GM19238 (cell line): ENCODE measurements at regions not wholly inside any gene's neighbourhood (a gene's known extent, or its start where the extent isn't known, plus 50 kb on each side); places are given as distances from the start of the nearest gene placed in this dataset.

Experiments used
- DNase-seq: peaks from one replicate; pipeline ENCODE4 v3.0.0; 2011; ENCODE audit warnings: low spot score; ENCODE audit not compliant: insufficient read length

DNA sequence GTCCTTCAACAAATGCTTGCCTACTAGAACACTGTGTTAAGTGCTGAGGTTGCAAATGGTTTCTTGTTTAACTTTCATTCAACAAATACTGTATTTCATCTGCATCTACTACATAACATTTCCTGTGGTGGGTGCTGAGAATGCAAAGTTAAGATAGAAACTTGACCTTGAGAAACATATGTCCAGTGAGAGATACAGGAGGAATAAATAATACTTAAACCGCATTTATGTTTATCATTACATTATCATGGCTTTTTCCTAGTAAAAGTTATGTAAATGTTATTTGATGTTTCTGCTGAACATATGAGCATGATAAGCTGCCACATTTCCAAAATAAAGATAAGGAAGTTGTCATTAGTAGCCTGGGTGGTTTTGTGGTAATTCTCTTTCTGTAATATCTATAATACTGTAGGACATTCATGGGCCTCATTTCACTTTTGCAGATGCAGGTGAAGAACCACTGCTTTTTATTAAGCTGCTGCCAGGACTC is 590.4 kb downstream of the PLPP3 start:
- no peak for DNase-seq

DNA sequence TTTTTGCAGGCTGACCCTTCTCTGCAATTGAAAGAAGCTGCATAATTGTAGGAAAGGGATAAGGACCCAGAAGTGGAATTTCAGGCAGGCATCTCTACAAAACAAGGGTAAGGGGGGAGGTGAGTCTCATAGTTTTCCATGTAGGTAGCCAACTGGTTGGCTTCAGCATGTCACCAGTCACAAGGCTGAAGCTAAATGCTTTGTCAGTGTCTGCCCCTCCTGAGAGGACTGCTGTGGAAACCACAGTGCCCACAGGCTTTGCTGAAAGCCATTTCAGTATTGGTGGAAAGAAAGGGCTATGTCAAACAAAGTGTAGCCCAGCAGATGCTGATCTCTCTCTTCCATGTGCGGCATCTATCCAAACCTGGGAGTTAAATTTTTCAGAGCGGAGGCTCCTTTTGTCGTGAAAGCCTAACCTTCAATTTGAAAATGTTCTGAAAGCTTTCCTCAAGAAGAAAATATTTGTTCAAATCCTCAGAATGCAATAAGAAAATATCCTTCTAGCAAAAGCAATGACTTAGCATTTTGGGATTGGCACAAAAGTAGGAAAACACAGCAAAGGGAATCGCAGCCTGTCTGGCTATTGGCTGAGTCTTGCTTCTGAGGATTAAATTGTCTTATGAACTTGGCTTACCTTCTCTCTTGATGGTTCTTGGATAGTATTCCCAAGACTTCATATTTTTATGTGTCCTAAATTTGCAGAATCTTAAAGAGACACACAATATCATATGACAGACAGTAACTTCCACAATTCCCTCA is 591.7 kb downstream of the PLPP3 start:
- no peak for DNase-seq

DNA sequence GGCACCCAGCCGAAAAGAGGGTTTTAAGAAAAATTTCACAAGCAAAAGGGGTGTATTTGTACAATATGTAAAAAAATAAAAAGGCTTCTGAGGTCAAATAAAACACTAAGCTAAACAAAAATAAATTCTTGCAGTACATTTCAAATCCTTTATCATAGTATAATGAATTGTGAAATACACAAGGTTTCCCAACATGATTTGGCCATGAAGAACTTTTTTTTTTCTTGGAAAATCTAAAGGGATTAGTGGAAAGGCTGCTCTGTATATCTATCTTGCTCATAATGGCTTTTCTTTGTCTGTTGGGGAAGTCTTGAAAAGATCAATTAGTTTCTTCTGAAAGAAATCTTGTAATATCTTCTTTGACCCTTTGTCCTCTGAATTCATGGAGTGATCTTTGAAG is 593.4 kb downstream of the PLPP3 start:
- DNase-seq: no peak

DNA sequence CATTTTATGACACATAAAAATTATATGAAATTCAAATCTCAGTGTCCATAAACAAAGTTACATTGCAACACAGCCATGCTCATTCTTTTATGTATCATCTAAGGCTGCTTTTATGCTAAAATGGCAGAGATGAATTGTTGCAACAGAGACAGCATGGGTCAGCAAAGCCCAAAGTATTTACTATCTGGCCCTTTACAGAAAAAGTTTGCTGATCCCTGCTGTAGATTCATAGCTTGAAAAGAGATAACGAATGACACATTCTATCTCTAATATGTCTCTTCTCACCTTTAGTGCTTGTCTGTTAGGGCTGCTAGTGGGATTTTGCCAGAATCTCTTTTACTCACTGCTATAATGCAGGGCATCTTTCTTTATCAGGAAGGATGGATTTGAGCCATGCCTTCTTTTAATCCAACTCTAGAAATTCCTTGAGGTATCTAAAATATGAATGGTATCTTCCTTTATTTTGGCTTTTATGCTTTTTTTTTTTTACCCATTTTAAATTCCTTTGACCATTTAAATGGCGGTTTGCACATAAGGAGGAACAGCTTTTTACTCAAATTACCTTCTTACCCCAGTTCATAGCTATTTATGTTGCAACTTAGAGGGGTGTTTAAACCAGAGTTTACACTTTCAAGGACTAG is 598.2 kb downstream of the PLPP3 start:
- no peak for DNase-seq

DNA sequence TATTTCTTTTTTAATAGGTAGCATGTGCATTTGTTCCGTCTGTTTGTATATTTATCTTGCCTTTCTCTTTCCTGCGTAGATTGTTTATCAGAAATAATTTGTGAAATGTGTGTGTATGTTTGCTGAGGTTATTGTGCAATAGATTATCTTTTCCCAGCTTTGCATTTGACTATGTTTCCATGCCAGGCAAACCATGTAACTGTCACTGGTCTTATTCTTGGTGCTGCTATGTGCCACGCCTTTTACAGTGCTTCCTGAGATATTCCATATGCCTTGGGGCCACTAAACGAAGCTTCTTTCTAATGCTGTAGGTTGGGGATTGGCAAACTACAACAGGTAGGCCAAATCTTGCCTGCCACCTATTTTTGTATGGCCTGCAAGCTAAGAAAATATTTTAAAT is 598.8 kb downstream of the PLPP3 start:
- no peak for DNase-seq

DNA sequence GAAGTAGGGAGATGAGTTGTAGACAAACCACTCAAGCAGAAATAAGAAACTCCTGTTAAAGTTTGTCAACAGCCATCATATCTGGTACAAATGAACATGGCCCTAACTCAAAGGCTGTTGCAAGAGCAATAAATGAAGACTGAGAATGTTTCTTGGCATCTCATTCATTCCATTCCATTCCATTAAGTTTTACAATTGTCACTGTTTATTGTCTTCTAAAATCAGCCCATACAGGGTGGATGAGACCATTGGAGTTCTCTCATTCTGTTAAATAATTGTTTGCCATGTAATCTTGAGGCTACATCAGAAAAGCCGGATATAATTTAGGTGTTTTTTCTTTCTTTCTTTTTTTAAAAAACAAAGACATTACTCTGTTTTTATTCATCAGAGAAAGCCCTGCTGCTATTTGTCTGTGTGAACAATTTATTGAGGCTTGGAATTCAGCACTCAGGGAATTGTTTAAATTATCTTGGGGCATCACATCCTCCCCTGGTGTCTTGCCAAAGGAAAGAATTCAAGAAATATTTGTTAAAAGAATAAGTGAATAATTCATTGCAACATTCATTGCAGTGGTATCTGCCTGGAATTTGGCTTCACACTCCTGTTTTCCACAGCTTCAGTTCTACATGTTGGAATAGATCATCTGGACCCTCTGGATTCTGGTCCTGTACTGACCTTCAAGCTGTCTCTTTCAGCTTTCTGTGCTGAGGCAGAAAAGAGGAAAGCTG is 604.5 kb downstream of the PLPP3 start:
- no peak for DNase-seq

DNA sequence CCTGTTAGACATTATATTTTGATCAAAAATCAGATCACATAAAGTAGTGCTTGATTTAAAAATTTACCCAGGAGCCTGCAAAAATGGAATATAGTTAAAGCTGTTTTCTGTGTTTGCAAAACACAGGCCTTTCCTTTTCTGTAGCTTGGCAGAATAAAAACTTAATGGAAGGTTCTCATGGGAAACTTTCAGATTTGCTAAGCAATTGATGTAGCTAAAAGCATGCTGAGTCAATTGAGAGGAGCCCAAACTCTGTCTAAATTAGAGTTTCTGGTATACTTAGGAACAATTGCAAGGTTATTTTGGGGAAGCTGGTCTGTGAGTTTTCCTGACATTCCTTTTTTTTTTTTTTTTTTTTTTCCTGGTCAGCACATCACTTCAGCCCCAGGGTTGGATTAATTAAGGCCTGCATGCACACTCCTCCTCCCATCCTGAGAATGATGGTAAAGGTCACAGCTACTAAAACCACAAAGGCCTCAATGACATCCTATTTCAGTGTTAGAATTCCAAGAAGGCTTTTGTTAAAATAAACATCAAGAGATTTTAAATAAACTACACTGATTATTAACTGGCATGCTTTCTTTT is 608.7 kb downstream of the PLPP3 start:
- DNase-seq: no peak

DNA sequence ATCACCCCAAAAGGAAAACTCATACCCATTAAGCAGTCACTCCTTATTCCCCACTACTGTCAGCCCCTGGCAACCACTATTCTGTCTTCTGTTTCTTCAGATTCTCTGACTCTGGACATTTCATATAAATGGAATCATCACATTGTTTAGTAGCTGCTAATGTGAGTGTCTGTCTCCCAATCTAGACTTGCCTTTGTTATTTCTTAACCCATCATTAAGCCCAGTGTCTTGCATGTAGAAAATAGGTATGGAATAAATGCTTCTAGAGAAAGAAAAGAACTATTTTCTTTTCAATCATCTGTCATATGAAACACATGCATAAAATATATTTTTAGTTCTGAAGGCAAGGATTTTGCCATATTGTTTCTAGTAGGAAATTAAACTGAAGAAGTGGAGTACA is 610.0 kb downstream of the PLPP3 start:
- DNase-seq: no peak

DNA sequence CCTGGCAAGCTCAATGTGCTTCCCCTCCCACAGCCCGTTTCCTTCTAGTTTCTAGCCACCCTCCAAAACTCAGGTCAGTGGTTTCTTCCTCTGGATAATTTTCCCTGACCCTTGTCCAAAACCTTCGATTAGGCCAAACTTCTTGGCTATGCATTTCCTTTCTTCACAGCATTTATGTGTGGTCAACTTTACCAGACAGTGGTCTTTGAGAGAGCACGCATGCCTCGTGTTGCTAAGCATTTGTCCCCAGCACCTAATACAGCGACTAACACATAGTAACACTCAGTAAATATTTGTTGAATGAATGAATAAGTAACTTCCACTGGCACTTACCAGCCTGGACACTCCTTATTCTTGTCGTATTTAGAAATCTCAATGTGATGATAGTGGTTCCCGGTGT is 610.7 kb downstream of the PLPP3 start:
- DNase-seq: no peak

DNA sequence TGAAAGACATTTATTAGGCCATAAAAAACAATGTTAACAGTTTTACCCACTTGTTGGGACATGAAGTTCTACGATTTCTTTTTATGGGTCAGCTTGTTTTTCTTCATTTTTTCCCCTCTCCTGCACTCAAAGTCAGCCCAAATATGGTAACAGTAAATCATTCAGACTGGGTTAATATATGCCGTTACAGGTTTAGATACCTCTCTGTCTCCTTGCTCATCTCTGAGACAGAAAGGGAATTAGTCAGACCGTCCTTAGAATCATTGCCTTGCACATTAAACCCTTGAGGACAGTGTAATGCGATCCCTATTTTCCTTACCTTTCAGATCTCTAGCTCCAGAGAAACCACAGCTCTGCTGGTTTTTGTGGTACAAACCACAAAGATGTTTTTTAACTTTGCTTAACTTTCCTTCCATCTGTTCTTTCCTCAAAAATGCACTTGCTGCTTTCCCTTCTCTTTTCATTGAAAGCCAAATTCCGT is 613.3 kb downstream of the PLPP3 start:
- DNase-seq: no peak

DNA sequence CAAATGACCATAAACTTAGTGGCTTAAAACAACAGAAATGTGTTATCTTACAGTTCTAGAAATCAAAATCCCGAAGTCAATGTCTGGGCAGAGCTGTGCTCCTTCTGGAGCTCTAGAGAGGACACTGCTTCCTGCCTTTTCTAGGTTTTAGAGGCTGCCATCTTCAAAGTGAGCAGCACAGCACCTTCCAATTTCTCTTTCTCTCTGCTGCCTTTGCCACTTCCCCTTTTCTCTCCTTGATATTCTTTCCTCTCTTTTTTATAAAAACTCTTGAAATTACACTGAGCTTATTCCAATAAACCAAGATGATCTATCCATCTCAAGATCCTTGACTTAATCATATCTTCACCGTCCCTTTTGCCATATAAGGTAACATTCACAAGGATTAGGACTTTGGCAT is 616.9 kb downstream of the PLPP3 start:
- DNase-seq: no peak

DNA sequence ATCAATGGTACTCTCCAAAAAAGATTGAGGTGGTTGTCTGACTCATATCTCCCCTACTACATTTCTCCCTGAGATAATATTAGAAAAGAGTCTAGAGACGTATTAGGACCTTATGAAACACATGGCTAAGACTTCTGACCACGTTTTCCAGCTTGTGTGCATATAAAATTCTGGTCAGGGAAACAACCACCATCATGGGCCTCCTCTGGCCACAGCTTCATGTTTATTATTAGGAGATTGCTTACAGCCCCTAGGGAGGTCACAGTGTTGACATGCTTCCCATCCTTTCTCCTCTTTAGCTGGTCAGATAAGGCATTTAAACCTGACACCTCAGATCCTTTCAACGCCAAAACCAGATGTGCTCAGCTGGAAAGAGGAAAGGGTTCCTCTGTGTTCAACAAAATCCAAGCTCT is 620.2 kb downstream of the PLPP3 start:
- no peak for DNase-seq

DNA sequence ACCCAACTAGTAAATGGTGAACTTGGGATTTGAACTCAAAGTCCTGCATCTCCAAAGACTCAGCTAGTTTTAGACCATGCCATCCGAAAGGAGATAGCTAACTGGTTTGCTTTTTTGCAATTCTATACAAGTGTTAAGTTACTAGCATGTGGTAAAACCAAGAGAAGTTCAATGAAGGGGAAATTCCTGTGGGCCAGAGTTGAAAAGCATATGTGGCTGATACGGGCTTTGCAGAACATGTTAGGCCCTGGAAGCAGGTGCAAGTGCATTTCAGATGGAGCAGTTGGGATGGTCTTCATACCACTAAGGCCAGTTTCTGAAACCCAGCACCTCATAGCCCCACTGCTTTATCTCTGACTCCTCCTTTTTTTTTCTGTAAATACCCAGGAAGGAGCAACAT is 620.9 kb downstream of the PLPP3 start:
- DNase-seq: no peak

DNA sequence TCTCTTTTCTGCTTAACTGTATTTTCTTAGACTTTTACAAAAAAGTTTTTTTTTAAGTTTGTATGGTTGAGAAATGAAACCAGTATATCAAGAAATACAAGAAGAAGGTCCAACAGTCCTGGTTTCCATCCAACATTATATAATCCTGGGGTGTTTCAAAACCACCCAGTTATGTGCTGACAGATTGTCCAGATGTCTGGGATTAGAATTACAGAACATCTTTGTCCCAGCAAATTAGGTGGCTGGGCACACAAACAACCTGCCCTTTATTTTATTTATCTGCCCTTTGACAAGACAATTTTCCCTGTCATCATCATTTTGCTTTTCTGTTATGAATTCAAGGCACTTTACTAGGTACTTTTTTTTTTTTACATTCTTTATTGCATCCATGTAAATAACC is 622.1 kb downstream of the PLPP3 start:
- no peak for DNase-seq

DNA sequence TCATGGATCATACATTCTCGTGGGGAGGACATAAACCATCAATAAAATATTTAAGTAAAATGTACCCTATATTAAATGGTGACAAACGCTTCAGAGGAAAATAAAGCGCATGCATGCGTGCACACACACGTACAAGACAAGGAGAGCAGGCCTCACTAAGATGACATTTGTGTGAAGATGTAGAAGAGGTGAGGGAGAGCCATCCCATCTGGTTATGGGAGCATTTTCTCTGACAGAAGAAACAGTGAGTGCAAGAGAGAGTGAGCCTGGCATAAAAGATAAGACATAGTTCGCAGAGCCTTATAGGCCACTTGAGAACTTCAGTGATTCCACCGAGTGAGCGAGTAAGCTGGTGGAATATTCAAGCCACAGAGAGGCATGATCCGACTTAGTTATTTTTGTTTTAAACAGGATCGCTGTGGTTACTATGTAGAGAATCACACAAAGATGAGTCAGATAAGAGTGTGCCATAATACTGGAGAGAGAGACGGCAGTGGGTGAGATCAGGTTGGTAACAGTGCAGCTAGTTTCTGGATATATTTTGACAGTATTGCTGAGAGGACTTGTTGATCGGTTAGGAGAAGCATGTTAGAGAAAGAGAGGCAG is 624.2 kb downstream of the PLPP3 start:
- no peak for DNase-seq

DNA sequence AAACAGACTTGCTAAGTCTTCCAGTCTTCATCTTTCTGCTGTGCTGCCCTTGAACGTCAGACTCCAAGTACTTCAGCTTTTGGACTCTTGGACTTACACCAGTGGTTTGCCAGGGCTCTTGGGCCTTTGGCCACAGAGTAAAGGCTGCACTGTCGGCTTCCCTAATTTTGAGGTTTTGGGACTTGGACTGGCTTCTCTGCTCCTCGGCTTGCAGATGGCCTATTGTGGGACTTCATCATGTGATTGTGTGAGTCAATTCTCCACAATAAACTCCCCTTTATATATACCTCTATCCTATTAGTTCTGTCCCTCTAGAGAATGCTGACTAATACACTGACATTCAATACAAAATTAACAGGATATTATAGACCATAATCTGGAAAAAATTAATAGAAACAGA is 628.1 kb downstream of the PLPP3 start:
- DNase-seq: no peak

DNA sequence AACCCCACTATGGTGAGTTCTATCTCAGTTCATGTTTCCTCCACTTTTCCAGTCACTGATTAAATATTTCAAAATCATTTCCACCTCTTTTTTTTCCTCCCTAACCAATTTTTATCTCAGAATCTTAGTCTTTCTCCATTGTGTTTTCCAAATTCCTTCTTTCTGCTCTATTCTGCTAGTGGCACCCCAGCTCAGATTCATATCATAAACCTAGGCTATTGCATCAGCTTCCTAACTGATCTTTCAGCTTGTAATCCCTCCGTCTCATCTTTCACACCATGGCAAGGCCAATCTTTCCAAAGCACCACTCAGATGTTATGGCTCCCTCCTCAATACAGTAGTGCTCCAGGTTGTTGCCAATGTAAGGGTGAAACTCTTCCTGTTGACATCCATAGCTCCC is 631.9 kb downstream of the PLPP3 start:
- DNase-seq: no peak

DNA sequence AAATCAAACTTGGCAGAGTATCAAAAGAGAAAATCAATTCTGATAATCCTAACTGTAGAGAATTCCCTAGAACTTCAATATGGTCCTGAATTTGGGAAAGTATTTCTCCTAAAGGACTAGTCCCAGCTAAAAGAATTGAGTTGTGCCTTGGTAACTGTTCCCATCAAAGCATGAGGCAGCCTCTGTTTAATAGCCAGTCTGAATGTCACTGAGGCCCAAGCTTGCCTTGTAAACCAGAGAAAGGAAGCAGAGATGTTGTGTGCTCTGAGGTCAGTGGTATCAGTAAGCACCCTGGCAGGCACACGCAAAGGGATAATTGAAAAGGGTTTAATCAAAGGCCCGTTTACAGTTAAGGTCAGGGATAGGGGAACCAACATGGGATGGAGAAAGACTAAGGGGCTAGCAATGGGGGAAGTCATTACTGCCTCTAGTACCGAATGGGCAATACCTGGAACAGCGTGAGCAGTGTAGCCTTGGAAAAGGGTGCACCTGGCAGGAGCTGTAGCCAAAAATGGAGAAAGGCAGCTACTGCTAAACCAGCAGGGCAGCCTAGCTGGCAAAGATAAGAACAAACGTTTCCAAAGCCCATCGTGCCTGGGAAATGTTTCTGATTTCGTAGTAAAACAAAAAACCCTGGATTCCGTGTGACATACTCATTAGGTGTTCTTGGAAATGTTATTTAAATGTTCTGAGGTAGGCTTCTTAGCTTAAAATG is 635.5 kb downstream of the PLPP3 start:
- no peak for DNase-seq

DNA sequence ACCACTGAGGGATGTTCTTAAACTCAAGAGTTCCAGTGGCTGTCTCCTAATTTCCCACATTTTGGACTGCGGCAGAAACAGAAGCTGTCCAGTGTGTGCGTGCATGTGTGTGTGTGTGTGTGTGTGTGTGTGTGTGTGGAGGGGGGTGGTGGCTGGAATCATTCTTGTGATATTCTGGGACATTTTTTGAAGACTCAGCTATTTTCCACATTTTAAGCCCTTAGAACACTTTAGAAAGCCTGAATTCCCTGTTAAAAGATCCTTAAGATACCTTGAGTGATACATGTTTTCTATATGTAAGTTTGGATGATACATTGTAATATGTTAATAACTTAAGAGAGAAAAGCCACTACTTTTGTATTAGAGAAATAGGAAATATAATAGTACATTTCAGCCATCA is 636.4 kb downstream of the PLPP3 start:
- DNase-seq: no peak

DNA sequence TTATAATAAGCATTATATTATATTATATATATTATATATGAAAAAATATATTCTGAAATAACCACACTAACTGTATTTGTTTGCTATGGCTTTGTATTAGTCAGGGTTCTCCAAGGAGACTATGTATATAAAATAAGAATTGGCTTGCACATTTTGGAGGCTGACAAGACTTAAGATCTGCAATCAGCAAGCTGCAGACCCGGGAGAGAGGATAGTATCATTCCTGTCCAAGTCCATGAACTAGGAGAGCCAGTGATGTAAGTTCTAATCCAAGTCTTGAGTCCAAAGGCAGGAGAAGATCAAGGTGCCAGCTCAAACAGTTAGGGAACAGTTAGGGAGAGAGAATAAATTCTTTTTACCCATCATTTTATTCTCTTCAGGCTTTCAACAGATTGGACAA is 639.5 kb downstream of the PLPP3 start:
- no peak for DNase-seq

DNA sequence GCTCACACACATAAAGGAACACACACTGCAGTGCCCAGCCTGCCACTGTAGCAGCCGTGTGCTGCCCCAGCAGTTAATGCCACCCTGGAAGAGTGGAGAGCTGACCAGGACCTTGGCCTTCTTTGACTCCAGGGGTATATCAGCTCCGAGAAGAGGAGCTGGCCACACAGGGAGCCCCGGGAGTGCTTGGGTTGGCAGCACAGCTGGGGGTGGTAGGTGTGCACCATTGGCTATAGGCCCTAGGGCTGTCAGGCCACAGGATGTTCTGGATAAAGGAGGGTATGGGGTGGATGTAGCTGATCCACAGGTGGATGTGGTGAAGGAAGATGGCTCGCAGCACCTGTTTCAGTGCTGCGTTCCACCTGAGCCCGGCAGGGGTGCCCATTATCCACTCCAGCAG is 640.5 kb downstream of the PLPP3 start:
- no peak for DNase-seq
